Amygdala (tissue), 56 donors: ENCODE measurements at regions not wholly inside any gene's neighbourhood (a gene's known extent, or its start where the extent isn't known, plus 50 kb on each side); places are given as distances from the start of the nearest gene placed in this dataset.
"Not testable (repeated sequence)": the region's sequence is repeated elsewhere in the genome, so short reads cannot be mapped to it uniquely, and the experiment has no call there.

Experiments
- DNase-seq, 56 donors: peaks; one replicate each; lab custom pipeline; 2025; lab: John Stamatoyannopoulos, UW

DNA sequence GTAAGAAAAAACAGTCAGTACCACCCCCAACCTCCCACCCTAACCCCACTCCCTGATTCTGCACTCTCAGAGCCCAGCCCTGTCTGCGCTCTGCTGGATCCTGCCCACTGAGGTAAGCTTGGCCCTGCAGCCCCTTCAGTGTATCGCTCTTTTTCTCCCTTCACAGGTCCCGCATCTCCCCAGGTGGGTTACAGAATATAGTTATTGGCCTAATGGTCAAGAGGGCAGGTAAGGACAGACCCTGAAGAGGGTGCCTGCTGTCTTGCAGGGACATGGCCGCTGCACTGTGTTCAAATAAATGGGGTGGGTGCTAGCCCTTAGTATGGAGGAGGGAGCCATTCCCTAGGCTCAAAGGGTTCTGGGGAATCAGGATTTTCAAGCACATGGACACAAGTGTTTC, 135.7 kb downstream of the ADSS2 start:
- no peak for DNase-seq

DNA sequence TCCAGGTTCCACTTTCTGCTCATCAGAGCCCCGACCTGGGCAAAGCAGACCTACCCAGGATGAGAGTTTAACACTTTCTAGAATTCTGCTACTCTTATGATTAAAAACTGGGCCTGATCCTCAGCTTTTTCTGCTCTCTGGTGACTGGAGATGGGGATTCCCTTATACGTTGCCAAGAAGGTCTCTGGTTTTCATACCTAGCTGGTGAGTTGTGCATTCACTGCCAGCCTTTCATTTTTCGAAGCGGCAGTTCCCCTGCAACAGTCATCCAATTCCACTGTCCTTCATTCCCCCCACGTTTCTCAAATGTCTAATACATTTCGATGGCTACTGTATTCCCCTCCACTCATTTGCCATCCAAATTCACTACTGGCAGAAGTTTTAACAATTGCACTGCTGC, 135.3 kb downstream of the ADSS2 start:
- no peak for DNase-seq

DNA sequence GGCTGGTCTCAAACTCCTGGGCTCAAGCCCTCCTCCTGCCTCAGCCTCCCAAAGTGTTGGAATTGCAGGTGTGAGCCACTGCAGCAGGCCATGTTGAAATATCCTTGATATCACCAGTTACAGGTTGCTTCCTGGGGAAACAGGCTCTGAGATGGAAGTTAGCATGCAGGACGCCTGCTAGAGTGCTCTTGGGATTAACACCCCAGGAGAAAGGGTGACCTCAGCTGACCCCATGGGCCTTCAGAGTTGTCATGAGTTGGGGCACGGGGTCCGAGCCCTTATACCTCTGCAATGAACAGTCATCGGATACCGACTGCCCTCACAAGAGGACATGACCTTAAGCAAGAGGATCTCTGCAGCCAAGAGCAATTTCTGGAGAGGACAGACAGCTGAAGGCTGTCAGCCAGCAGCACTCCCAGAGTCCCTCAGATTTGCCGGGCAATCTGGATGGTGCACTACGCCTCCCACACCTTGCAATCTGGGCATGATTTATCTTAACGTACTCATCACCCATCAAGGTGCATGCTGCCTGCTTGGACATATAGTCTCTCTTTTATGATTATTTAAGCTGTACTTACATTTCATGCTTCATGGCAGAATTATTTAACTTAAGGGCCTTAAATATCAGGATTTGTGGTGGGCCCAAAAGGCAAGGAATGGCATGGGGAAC, 134.6 kb downstream of the ADSS2 start:
- DNase-seq: no peak

DNA sequence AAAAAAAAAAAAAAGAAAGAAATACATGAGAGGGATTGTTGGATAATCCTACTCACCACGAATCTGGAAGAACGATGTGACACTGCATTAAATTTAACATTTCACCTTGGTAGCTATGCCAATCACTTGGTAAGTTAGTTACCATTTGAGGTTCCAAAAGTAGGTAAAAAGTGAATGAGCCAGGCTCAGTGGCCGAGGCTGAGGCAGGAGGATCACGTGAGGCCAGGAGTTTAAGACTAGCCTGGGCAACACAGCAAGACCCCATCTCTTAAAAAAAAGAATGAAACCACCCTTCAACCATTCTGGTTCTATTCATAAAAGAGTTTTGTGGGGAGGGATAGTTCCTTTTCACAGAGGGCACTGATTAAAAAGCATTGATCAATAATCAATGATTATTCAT, 133.6 kb downstream of the ADSS2 start:
- no peak for DNase-seq

DNA sequence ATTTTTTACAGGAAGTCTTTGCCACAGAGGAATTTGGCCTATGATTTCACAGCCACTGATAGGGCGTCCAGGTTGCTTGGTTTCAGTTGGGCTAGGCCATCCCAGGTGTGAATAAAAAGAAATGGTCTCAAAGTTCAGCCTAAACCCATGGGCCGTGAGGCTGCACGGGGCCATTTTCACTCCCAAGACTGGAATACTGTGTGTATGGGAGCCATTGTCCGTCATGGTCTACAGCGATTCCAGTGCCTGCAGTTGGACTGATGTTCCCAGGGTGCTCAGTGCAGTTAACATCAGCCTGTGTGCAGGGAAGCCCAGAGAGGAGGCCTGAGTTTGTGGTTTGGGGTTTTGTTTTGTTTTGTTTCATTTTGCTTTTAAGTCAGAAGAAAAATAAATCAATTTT, 133.2 kb downstream of the ADSS2 start:
- no peak for DNase-seq

- no peak for DNase-seq
Measured at GRCh38 chr1:244319283-244320132, 132.2 kb downstream of the ADSS2 start.

DNA sequence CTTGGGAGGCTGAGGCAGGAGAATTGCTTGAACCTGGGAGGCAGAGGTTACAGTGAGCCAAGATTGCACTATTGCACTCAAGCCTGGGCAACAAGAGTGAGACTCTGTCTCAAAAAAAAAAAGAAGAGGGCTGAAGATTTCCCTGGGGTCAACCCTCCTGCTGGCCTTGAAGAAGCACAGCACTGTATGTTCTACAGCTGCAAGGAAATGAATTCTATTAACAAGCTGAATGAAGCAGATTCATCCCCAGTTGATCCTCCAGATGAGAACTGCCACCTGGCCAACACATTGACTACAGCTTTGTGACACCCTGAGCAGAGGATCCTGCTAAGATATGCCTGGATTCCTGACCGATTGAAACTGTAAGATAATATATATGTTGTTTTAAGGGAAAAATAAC, 129.5 kb downstream of the ADSS2 start:
- DNase-seq: no peak

GRCh38 chr1:244322791-244323521, 128.8 kb downstream of the ADSS2 start:
- DNase-seq: no peak

GRCh38 chr1:244324176-244324883, 127.4 kb downstream of the ADSS2 start:
- DNase-seq: no peak

GRCh38 chr1:244325056-244325758, 126.5 kb downstream of the ADSS2 start:
- peak in 2 of 56 donors; percentile 14 to 19 for DNase-seq

DNA sequence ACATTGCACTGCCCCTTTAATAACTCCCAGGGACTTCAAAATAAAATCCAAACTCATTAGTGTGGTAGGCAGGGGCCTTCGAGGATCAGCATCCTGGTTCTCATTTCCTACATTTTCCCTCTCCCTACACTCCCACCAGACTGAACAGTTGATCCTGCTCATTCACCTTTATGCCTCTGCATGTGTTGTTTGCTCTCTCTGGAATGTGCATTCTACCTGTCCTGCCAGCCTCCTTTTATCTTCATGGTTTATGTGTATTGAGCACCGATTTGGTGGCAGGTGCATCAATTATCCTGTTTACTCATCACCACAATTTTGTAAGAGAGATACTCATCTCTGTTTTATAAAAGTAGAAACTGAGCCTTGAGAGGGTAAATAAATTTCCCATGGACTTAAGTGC, 125.0 kb downstream of the ADSS2 start:
- DNase-seq: no peak

DNA sequence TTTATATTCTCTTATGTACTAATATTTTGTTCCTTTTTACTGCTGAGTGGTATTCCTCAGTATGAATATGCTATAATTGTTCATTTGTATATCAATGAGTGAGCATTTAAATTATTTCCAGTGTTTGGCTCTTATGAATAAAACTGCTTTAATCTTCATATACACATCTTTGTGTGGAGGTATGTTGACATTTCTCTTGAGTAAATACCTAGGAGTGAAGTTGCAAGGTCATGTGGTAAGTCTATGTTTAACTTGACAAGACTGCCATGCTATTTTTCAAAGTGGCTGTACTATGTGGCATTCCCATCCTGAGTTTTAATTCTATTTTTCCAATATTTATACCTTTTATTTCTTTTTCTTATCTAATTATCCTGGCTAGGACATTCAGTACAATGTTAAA, 124.2 kb downstream of the ADSS2 start:
- no peak for DNase-seq

DNA sequence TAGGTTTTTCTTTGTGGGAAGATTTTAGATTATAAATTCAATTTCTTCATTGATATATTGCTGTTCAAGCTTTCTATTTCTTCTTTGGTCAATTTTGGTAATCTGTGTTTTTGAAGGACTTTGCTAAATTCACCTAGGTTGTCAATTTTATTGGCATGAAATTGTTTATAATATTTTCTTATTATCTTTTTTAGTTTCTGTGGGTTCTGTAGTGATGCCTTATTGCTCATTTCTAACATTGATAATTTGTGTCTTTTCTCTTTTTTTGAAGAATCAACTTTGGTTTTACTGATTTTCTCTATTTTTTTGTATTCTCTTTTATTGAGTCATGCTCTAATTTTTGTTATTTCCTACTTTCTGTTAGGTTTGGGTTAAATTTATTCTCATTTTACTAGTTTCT, 123.2 kb downstream of the ADSS2 start:
- DNase-seq: no peak

DNA sequence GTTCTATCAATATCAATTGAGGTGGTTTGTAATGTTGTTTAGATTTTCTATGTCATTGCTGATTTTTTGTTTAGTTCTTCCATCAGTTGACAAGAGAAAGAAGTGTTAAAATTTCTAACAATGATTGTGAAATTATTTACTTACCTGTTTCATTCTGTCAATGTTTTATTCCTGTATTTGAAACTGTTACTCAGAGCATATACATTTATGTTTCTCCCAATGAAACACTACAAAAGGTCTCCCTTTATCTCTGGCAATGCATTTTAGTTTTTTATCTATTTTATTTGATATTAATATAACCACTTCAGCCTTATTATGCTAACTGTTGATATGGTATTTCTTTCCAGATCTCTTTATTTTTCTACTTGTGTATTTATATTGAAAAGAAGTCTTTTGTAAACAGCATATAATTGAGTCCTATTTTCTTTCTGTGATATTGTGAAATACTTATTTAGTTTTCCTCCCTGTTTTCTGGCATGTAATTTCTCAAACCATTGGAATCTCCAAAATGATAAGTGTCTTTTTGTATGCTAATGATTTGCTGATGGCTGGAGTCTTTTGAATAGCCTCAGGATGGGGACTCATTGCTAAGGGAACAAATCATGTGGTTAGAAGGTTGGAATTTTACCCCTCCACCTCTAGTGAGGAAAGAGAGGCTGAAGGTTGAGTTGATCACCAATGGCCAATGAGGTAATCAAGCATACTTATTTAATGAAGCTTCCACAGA, 122.0 kb downstream of the ADSS2 start:
- DNase-seq: no peak

DNA sequence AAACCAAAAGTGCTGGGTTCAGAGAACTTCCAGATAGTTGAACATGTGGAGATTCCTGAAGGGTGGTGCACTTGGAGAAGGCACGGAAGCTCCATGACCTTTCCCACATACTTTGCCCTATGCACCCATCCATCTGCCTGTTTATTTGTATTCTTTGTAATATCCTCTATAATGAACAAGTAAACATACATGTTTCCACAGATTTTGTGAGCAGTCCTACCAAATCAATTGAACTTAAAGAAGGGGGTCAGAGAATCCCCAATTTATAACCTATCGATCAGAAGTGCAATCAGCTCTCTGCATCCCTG, 121.4 kb downstream of the ADSS2 start:
- DNase-seq: no peak

- not testable (repeated sequence) for DNase-seq
Measured at GRCh38 chr1:244332761-244333160, 118.9 kb downstream of the ADSS2 start.

GRCh38 chr1:244334315-244334714, 117.4 kb downstream of the ADSS2 start:
- not testable (repeated sequence) for DNase-seq

DNA sequence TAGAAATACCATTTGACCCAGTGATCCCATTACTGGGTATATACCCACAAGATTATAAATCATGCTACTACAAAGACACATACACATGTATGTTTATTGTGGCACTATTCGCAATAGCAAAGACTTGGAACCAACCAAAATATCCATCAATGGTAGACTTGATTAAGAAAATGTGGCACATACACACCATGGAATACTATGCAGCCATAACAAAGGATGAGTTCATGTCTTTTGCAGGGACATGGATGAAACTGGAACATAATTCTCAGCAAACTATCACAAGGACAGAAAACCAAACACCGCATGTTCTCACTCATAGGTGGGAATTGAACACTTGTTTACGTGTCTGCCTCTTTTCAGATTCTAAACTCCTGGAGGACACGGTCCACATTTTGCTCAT, 116.9 kb downstream of the ADSS2 start:
- not testable (repeated sequence) for DNase-seq

- no peak for DNase-seq
Measured at GRCh38 chr1:244335456-244335855, 116.3 kb downstream of the ADSS2 start.
